HG02943 (cell line): ENCODE measurements at regions not wholly inside any gene's neighbourhood (a gene's known extent, or its start where the extent isn't known, plus 50 kb on each side); places are given as distances from the start of the nearest gene placed in this dataset.
"Not testable (repeated sequence)": the region's sequence is repeated elsewhere in the genome, so short reads cannot be mapped to it uniquely, and the experiment has no call there.

ENCODE experiments used
- ATAC-seq: cut with Tn5 transposase; IDR thresholded peaks from one replicate; pipeline ENCODE4 v1.9.1; 2021; ENCODE audit warnings: mild to moderate bottlenecking, low read depth, moderate library complexity; ENCODE audit not compliant: unreplicated experiment

- ATAC-seq, result no peak
These were observed 96.9 kb upstream of the CASK start for GRCh38 chrX:42020225-42020624.

- no peak for ATAC-seq
These were observed 94.6 kb upstream of the CASK start for GRCh38 chrX:42017971-42018370.

GRCh38 chrX:42000836-42001235, 77.5 kb upstream of the CASK start:
- ATAC-seq, result no peak

GRCh38 chrX:41984628-41985027, 61.3 kb upstream of the CASK start:
- ATAC-seq, result no peak

GRCh38 chrX:41982953-41983352, 59.6 kb upstream of the CASK start:
- no peak for ATAC-seq

- no peak for ATAC-seq
These were observed 58.2 kb upstream of the CASK start for GRCh38 chrX:41981481-41982013.

- not testable (repeated sequence) for ATAC-seq
These were observed 51.3 kb upstream of the CASK start for GRCh38 chrX:41974677-41975076.

- ATAC-seq, result no peak
These were observed 49.9 kb upstream of the CASK start for GRCh38 chrX:41973208-41973607.
